Stimulated activated CD8-positive, alpha-beta memory T cell treated with anti-CD3 and anti-CD28 coated beads, Interleukin-15, amount 100 ng/mL, for 48 hours (primary cell): ENCODE measurements at regions not wholly inside any gene's neighbourhood (a gene's known extent, or its start where the extent isn't known, plus 50 kb on each side); places are given as distances from the start of the nearest gene placed in this dataset.
"Not testable (repeated sequence)": the region's sequence is repeated elsewhere in the genome, so short reads cannot be mapped to it uniquely, and the experiment has no call there.

ENCODE experiments used
- DNase-seq, 2 donors: peaks; one replicate each; pipeline ENCODE4 v3.0.0-alpha.2; 2020; ENCODE audit warnings: low read depth in 2 of 2

GRCh38 chr10:3347413-3348182 is 175.0 kb upstream of the PITRM1 start:
- no peak for DNase-seq

GRCh38 chr10:3346851-3347250 is 174.3 kb upstream of the PITRM1 start:
- no peak for DNase-seq

GRCh38 chr10:3342771-3343170 is 170.2 kb upstream of the PITRM1 start:
- DNase-seq, result no peak

- DNase-seq, result no peak
Observed at GRCh38 chr10:3340127-3340730, 167.6 kb upstream of the PITRM1 start.

GRCh38 chr10:3339531-3339950 is 167.0 kb upstream of the PITRM1 start:
- DNase-seq, result no peak

GRCh38 chr10:3339121-3339520 is 166.5 kb upstream of the PITRM1 start:
- no peak for DNase-seq

GRCh38 chr10:3337741-3338140 is 165.2 kb upstream of the PITRM1 start:
- DNase-seq, result no peak

- no peak for DNase-seq
Observed at GRCh38 chr10:3336673-3337293, 164.2 kb upstream of the PITRM1 start.

- DNase-seq, result no peak
Observed at GRCh38 chr10:3333426-3333825, 160.8 kb upstream of the PITRM1 start.

GRCh38 chr10:3331690-3332230 is 159.2 kb upstream of the PITRM1 start:
- no peak for DNase-seq

GRCh38 chr10:3331187-3331586 is 158.6 kb upstream of the PITRM1 start:
- DNase-seq, result no peak

GRCh38 chr10:3330663-3331062 is 158.1 kb upstream of the PITRM1 start:
- no peak for DNase-seq

GRCh38 chr10:3325954-3326750 is 153.6 kb upstream of the PITRM1 start:
- no peak for DNase-seq

- no peak for DNase-seq
Observed at GRCh38 chr10:3324612-3325038, 152.0 kb upstream of the PITRM1 start.

- no peak for DNase-seq
Observed at GRCh38 chr10:3323865-3324498, 151.4 kb upstream of the PITRM1 start.

- no peak for DNase-seq
Observed at GRCh38 chr10:3321123-3321522, 148.5 kb upstream of the PITRM1 start.

GRCh38 chr10:3319811-3320226 is 147.2 kb upstream of the PITRM1 start:
- DNase-seq, result no peak

- not testable (repeated sequence) for DNase-seq
Observed at GRCh38 chr10:3318480-3318807, 145.9 kb upstream of the PITRM1 start.

GRCh38 chr10:3317553-3318479 is 145.2 kb upstream of the PITRM1 start:
- DNase-seq, result not testable (repeated sequence)

GRCh38 chr10:3314445-3315085 is 142.0 kb upstream of the PITRM1 start:
- DNase-seq, result not testable (repeated sequence)
